ELR (cell line): ENCODE measurements at regions not wholly inside any gene's neighbourhood (a gene's known extent, or its start where the extent isn't known, plus 50 kb on each side); places are given as distances from the start of the nearest gene placed in this dataset.
"Not testable (repeated sequence)": the region's sequence is repeated elsewhere in the genome, so short reads cannot be mapped to it uniquely, and the experiment has no call there.

Source experiments
- DNase-seq: peaks from one replicate; pipeline ENCODE4 v3.0.0-alpha.2; 2015; ENCODE audit warnings: low read depth

- peak; percentile 26 for DNase-seq
Observed at GRCh38 chr4:103415801-103416200, 217.7 kb upstream of the CENPE start.

GRCh38 chr4:103412646-103413045 lies 214.5 kb upstream of the CENPE start:
- DNase-seq, result not testable (repeated sequence)

GRCh38 chr4:103410386-103410785 lies 212.2 kb upstream of the CENPE start:
- DNase-seq, result no peak

- no peak for DNase-seq
Observed at GRCh38 chr4:103405415-103405814, 207.3 kb upstream of the CENPE start.

GRCh38 chr4:103403619-103404018 lies 205.5 kb upstream of the CENPE start:
- no peak for DNase-seq

- no peak for DNase-seq
Observed at GRCh38 chr4:103402198-103402597, 204.1 kb upstream of the CENPE start.

GRCh38 chr4:103400405-103400804 lies 202.3 kb upstream of the CENPE start:
- DNase-seq, result peak; percentile 51

- DNase-seq, result no peak
Observed at GRCh38 chr4:103397541-103397940, 199.4 kb upstream of the CENPE start.

GRCh38 chr4:103387508-103388011 lies 189.4 kb upstream of the CENPE start:
- not testable (repeated sequence) for DNase-seq

- not testable (repeated sequence) for DNase-seq
Observed at GRCh38 chr4:103385565-103385964, 187.4 kb upstream of the CENPE start.

- peak; percentile 89 for DNase-seq
Observed at GRCh38 chr4:103375278-103375677, 177.1 kb upstream of the CENPE start.

GRCh38 chr4:103374758-103375157 lies 176.6 kb upstream of the CENPE start:
- DNase-seq, result no peak

- DNase-seq, result no peak
Observed at GRCh38 chr4:103374306-103374705, 176.2 kb upstream of the CENPE start.

- peak; percentile 58 for DNase-seq
Observed at GRCh38 chr4:103372002-103372558, 173.9 kb upstream of the CENPE start.

GRCh38 chr4:103370336-103370735 lies 172.2 kb upstream of the CENPE start:
- DNase-seq, result no peak

- no peak for DNase-seq
Observed at GRCh38 chr4:103365285-103365684, 167.1 kb upstream of the CENPE start.

GRCh38 chr4:103364083-103364482 lies 165.9 kb upstream of the CENPE start:
- peak; percentile 19 for DNase-seq

- DNase-seq, result no peak
Observed at GRCh38 chr4:103361926-103362325, 163.8 kb upstream of the CENPE start.

- no peak for DNase-seq
Observed at GRCh38 chr4:103359900-103360299, 161.8 kb upstream of the CENPE start.

GRCh38 chr4:103354006-103354405 lies 155.9 kb upstream of the CENPE start:
- no peak for DNase-seq

GRCh38 chr4:103329642-103330041 lies 131.5 kb upstream of the CENPE start:
- DNase-seq, result no peak

- DNase-seq, result no peak
Observed at GRCh38 chr4:103324811-103325210, 126.7 kb upstream of the CENPE start.

GRCh38 chr4:103318327-103318726 lies 120.2 kb upstream of the CENPE start:
- no peak for DNase-seq

GRCh38 chr4:103308248-103308561 lies 110.1 kb upstream of the CENPE start:
- DNase-seq, result no peak
